Esophagus muscularis mucosa (tissue), 4 donors: ENCODE measurements at regions not wholly inside any gene's neighbourhood (a gene's known extent, or its start where the extent isn't known, plus 50 kb on each side); places are given as distances from the start of the nearest gene placed in this dataset.

Source experiments
- DNase-seq: peaks from one replicate; pipeline ENCODE4 v3.0.0-alpha.2; 2017; ENCODE audit errors: extremely low spot score
- H3K27ac ChIP-seq, 4 donors: fragments of 200-600 bp; sonication (generic); replicated peaks in 1 of 4; 1 replicate in 3 of 4; 2 replicates in 1 of 4; pipeline ENCODE4 v1.5.1; 2016 to 2019; ENCODE audit warnings: mild to moderate bottlenecking in 1 of 4
- H3K27me3 ChIP-seq, 4 donors: fragments of 200-600 bp; sonication (generic); one replicate each; pipeline versions ENCODE4 v1.5.1 to v1.6.0; 2016 to 2019
- H3K36me3 ChIP-seq, 4 donors: fragments of 200-600 bp; sonication (generic); one replicate each; pipeline ENCODE4 v1.5.1; 2016 to 2019
- H3K4me1 ChIP-seq, 4 donors: fragments of 200-600 bp; sonication (generic); one replicate each; pipeline ENCODE4 v1.5.1; 2016 to 2019
- H3K4me3 ChIP-seq, 4 donors: fragments of 200-600 bp; sonication (generic); 1 replicate in 2 of 4; 2 replicates in 2 of 4; pipeline ENCODE4 v1.5.1; 2016 to 2019; ENCODE audit warnings: mild to moderate bottlenecking in 4 of 4, moderate library complexity in 1 of 4
- H3K9me3 ChIP-seq, 4 donors: fragments of 200-600 bp; sonication (generic); 1 replicate in 3 of 4; 2 replicates in 1 of 4; pipeline ENCODE4 v1.5.1; 2016 to 2019
- CTCF ChIP-seq, 3 experiments: fragments of 200-600 bp in 2 of 3; fragments of 450-650 bp in 1 of 3; sonication (generic) in 2 of 3; IDR thresholded peaks; one replicate each; pipeline ENCODE4 v1.5.1; 2017 to 2019; ENCODE audit warnings: antibody characterized with exemption in 3 of 3, mild to moderate bottlenecking in 2 of 3, moderate library complexity in 1 of 3
- EP300 ChIP-seq: sonication (generic); formaldehyde crosslinking; IDR thresholded peaks from one replicate; pipeline ENCODE4 v1.6.1; 2017; ENCODE audit warnings: antibody characterized with exemption
- POLR2A ChIP-seq: fragments of 450-650 bp; IDR thresholded peaks from one replicate; pipeline ENCODE4 v1.6.1; 2017; ENCODE audit warnings: antibody characterized with exemption, moderate library complexity, mild to moderate bottlenecking, low read depth
- POLR2AphosphoS5 ChIP-seq, 2 donors: sonication (generic); formaldehyde crosslinking; IDR thresholded peaks; one replicate each; pipeline ENCODE4 v1.6.1; 2017; ENCODE audit warnings: antibody characterized with exemption in 2 of 2
- WGBS: methylation state at CpG from one replicate; pipeline ENCODE4 v1.1.5; 2018; 5-methylcytosine and 5-hydroxymethylcytosine counted together
- intact Hi-C: fragments of 100-400 bp; cut with DNase I; formaldehyde crosslinking; loops from one replicate; pipeline ENCODE4 v1.15.1; 2023

- intact Hi-C loops: no loop called here
- Histone ChIP-seq H3K27me3 (no peaks in the 10 kb centered on the region), H3K36me3 (no peaks in the 10 kb centered on the region), H3K4me3 (no peak overlapping the region), H3K27ac (no peak overlapping the region), H3K4me1 (peaks cover 4 to 13% (median 9%) of the 10 kb centered on the region in 4 donors), H3K9me3 (no peaks in the 10 kb centered on the region)
- TF ChIP-seq EP300 (no peak), POLR2AphosphoS5 (IDR thresholded peaks at IDR 0.05) (no peak), POLR2A (no peak), CTCF (IDR thresholded peaks at IDR 0.05) (no peak)
- DNase-seq: no peak
Measured at GRCh38 chr12:90027041-90027440, 318.4 kb upstream of the ATP2B1 start.

- no peaks in the 10 kb centered on the region for H3K36me3 ChIP-seq
- H3K4me3 ChIP-seq: no peak overlapping the region
- DNase-seq: no peak
- peaks cover 4 to 13% (median 9%) of the 10 kb centered on the region in 4 donors for H3K4me1 ChIP-seq
- no peaks in the 10 kb centered on the region for H3K27me3 ChIP-seq
- H3K27ac ChIP-seq: no peak overlapping the region
- TF ChIP-seq EP300: no peak
- TF ChIP-seq CTCF (IDR thresholded peaks at IDR 0.05): no peak
- no peak for TF ChIP-seq POLR2AphosphoS5 (IDR thresholded peaks at IDR 0.05)
- no peak for TF ChIP-seq POLR2A
- intact Hi-C loops: no loop called here
- no peaks in the 10 kb centered on the region for H3K9me3 ChIP-seq
- 97% methylated on average over 9 of the region's 9 CpGs for WGBS
Measured at GRCh38 chr12:90026516-90026915, 317.9 kb upstream of the ATP2B1 start.

- DNase-seq: no peak
- Histone ChIP-seq H3K27me3 (no peaks in the 10 kb centered on the region), H3K4me3 (no peak overlapping the region), H3K27ac (no peak overlapping the region), H3K9me3 (no peaks in the 10 kb centered on the region), H3K36me3 (no peaks in the 10 kb centered on the region), H3K4me1 (peaks cover 4 to 11% (median 6%) of the 10 kb centered on the region in 4 donors)
- intact Hi-C loops: no loop called here
- TF ChIP-seq CTCF (IDR thresholded peaks at IDR 0.05): no peak
- no peak for TF ChIP-seq POLR2AphosphoS5 (IDR thresholded peaks at IDR 0.05)
- TF ChIP-seq POLR2A: no peak
- no peak for TF ChIP-seq EP300
- WGBS: 59% methylated on average over 6 of the region's 6 CpGs
Measured at GRCh38 chr12:90024262-90024661, 315.6 kb upstream of the ATP2B1 start.

- intact Hi-C loops: no loop called here
- Histone ChIP-seq H3K27me3 (no peaks in the 10 kb centered on the region), H3K4me1 (peaks cover 0 to 2% (median 0%) of the 10 kb centered on the region in 4 donors), H3K9me3 (no peaks in the 10 kb centered on the region), H3K4me3 (no peak overlapping the region), H3K36me3 (no peaks in the 10 kb centered on the region), H3K27ac (no peak overlapping the region)
- TF ChIP-seq CTCF (IDR thresholded peaks at IDR 0.05) (no peak), EP300 (no peak), POLR2AphosphoS5 (IDR thresholded peaks at IDR 0.05) (no peak), POLR2A (no peak)
- no peak for DNase-seq
- 100% methylated on average over 1 of the region's 1 CpG for WGBS
Measured at GRCh38 chr12:90023207-90023900, 314.7 kb upstream of the ATP2B1 start.
